Neural progenitor cell (in vitro differentiated cells): ENCODE measurements at regions not wholly inside any gene's neighbourhood (a gene's known extent, or its start where the extent isn't known, plus 50 kb on each side); places are given as distances from the start of the nearest gene placed in this dataset.

Experiments
- DNase-seq: peaks from one replicate; pipeline ENCODE4 v3.0.0-alpha.2; 2016; ENCODE audit warnings: low spot score
- H2AFZ ChIP-seq: fragments of 200-600 bp; sonication (generic); replicated peaks from 2 replicates; pipeline ENCODE4 v1.6.1; 2016; ENCODE audit warnings: antibody characterized with exemption
- H3F3A ChIP-seq: fragments of 200-600 bp; sonication (generic); 2 replicates; pipeline ENCODE4 v1.6.1; 2016; ENCODE audit warnings: antibody characterized with exemption, low read depth
- H3K27ac ChIP-seq: fragments of 200-600 bp; sonication (generic); 2 replicates; pipeline ENCODE4 v1.5.1; 2016; ENCODE audit warnings: mild to moderate bottlenecking
- H3K27me3 ChIP-seq: fragments of 200-600 bp; sonication (generic); 2 replicates; pipeline ENCODE4 v1.6.1; 2016; ENCODE audit warnings: mild to moderate bottlenecking, moderate library complexity
- H3K36me3 ChIP-seq: fragments of 200-600 bp; sonication (generic); 2 replicates; pipeline ENCODE4 v1.5.1; 2016
- H3K4me1 ChIP-seq: fragments of 200-600 bp; sonication (generic); 2 replicates; pipeline ENCODE4 v1.6.1; 2016; ENCODE audit warnings: mixed run types
- H3K4me2 ChIP-seq: fragments of 200-600 bp; sonication (generic); 2 replicates; pipeline ENCODE4 v1.6.1; 2016
- H3K4me3 ChIP-seq: fragments of 200-600 bp; sonication (generic); 2 replicates; pipeline ENCODE4 v1.5.1; 2016
- H3K79me2 ChIP-seq: fragments of 200-600 bp; sonication (generic); 2 replicates; pipeline ENCODE4 v1.6.1; 2016; ENCODE audit warnings: low read depth
- H3K9ac ChIP-seq: fragments of 200-600 bp; sonication (generic); 2 replicates; pipeline ENCODE4 v1.6.1; 2016
- H3K9me3 ChIP-seq: fragments of 200-600 bp; sonication (generic); 2 replicates; pipeline ENCODE4 v1.5.1; 2016; ENCODE audit warnings: low read depth
- H4K20me1 ChIP-seq: fragments of 200-600 bp; sonication (generic); 2 replicates; pipeline ENCODE4 v1.6.1; 2016; ENCODE audit warnings: low read depth
- H3K27ac Mint-ChIP-seq: 3 replicates; pipeline ENCODE4 v1.8.0; 2021; ENCODE audit warnings: mixed read lengths
- H3K27me3 Mint-ChIP-seq: 2 replicates; pipeline ENCODE4 v1.8.0; 2022; ENCODE audit warnings: low read depth, mild to moderate bottlenecking, inconsistent platforms, moderate library complexity, mixed read lengths; ENCODE audit not compliant: insufficient read depth
- H3K36me3 Mint-ChIP-seq: 3 replicates; pipeline ENCODE4 v1.8.0; 2021; ENCODE audit warnings: mixed read lengths
- H3K4me1 Mint-ChIP-seq: 3 replicates; pipeline ENCODE4 v1.8.0; 2021; ENCODE audit warnings: mixed read lengths
- H3K4me3 Mint-ChIP-seq: 3 replicates; pipeline ENCODE4 v1.8.0; 2021; ENCODE audit warnings: mild to moderate bottlenecking, moderate library complexity, mixed read lengths
- H3K9me3 Mint-ChIP-seq: 3 replicates; pipeline ENCODE4 v1.8.0; 2020; ENCODE audit warnings: mixed read lengths
- EZH2 ChIP-seq: fragments of 200-600 bp; sonication (generic); IDR thresholded peaks from 2 replicates; pipeline ENCODE4 v1.6.1; 2017; ENCODE audit warnings: antibody characterized with exemption, mild to moderate bottlenecking, moderate library complexity
- EZH2phosphoT487 ChIP-seq: fragments of 200-600 bp; sonication (generic); IDR thresholded peaks from 2 replicates; pipeline ENCODE4 v1.6.1; 2017; ENCODE audit warnings: antibody characterized with exemption
- TF ChIP-seq, protein P1 (sequence below): fragments of 200-600 bp; sonication (generic); IDR thresholded peaks from 2 replicates; pipeline ENCODE4 v1.5.1; 2017; ENCODE audit warnings: antibody characterized with exemption, mild to moderate bottlenecking

GRCh38 chr3:113075588-113075987, 84.8 kb downstream of the GTPBP8 start:
- H3K27ac ChIP-seq: no peak overlapping the region
- peaks cover 22% of the 10 kb centered on the region for H3K4me1 Mint-ChIP-seq
- H3K36me3 ChIP-seq: no peaks in the 10 kb centered on the region
- H3K36me3 Mint-ChIP-seq: peaks cover 8% of the 10 kb centered on the region
- no peaks in the 10 kb centered on the region for H3K27me3 Mint-ChIP-seq
- no peak overlapping the region for H3K4me2 ChIP-seq
- TF ChIP-seq EZH2 (no peak), EZH2phosphoT487 (no peak)
- TF ChIP-seq, protein P1, sequence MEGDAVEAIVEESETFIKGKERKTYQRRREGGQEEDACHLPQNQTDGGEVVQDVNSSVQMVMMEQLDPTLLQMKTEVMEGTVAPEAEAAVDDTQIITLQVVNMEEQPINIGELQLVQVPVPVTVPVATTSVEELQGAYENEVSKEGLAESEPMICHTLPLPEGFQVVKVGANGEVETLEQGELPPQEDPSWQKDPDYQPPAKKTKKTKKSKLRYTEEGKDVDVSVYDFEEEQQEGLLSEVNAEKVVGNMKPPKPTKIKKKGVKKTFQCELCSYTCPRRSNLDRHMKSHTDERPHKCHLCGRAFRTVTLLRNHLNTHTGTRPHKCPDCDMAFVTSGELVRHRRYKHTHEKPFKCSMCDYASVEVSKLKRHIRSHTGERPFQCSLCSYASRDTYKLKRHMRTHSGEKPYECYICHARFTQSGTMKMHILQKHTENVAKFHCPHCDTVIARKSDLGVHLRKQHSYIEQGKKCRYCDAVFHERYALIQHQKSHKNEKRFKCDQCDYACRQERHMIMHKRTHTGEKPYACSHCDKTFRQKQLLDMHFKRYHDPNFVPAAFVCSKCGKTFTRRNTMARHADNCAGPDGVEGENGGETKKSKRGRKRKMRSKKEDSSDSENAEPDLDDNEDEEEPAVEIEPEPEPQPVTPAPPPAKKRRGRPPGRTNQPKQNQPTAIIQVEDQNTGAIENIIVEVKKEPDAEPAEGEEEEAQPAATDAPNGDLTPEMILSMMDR: no peak
- H3K9ac ChIP-seq: no peak overlapping the region
- no peak overlapping the region for H2AFZ ChIP-seq
- H3K9me3 ChIP-seq: no peaks in the 10 kb centered on the region
- H4K20me1 ChIP-seq: no peaks in the 10 kb centered on the region
- no peak overlapping the region for H3K27ac Mint-ChIP-seq
- H3K4me3 Mint-ChIP-seq: no peak overlapping the region
- H3K4me1 ChIP-seq: peaks cover 19% of the 10 kb centered on the region
- no peak for DNase-seq
- no peaks in the 10 kb centered on the region for H3K79me2 ChIP-seq
- peaks cover 13% of the 10 kb centered on the region for H3F3A ChIP-seq
- no peaks in the 10 kb centered on the region for H3K27me3 ChIP-seq
- no peak overlapping the region for H3K4me3 ChIP-seq
- peaks cover 11% of the 10 kb centered on the region for H3K9me3 Mint-ChIP-seq

- Histone ChIP-seq H3K27me3 (no peaks in the 10 kb centered on the region), H3K9ac (peak overlapping the region; percentile 36), H3K79me2 (no peaks in the 10 kb centered on the region), H2AFZ (peak overlapping the region; percentile 55), H3K4me1 (peaks cover 22% of the 10 kb centered on the region), H3K27ac (peak overlapping the region; percentile 76), H4K20me1 (no peaks in the 10 kb centered on the region), H3K9me3 (no peaks in the 10 kb centered on the region), H3K4me3 (peak overlapping the region; percentile 26), H3F3A (peaks cover 18% of the 10 kb centered on the region), H3K4me2 (peak overlapping the region; percentile 60), H3K36me3 (no peaks in the 10 kb centered on the region)
- TF ChIP-seq, protein P1: no peak
- TF ChIP-seq EZH2 (no peak), EZH2phosphoT487 (no peak)
- peaks cover 2% of the 10 kb centered on the region for H3K36me3 Mint-ChIP-seq
- peak overlapping the region; percentile 96 for H3K27ac Mint-ChIP-seq
- H3K9me3 Mint-ChIP-seq: peaks cover 4% of the 10 kb centered on the region
- no peak for DNase-seq
- peaks cover 22% of the 10 kb centered on the region for H3K4me1 Mint-ChIP-seq
- H3K4me3 Mint-ChIP-seq: peak overlapping the region; percentile 75
- no peaks in the 10 kb centered on the region for H3K27me3 Mint-ChIP-seq
Observed at GRCh38 chr3:113079218-113079961, 88.6 kb downstream of the GTPBP8 start.

- H3K36me3 ChIP-seq: no peaks in the 10 kb centered on the region
- H3K27ac Mint-ChIP-seq: peak overlapping the region; percentile 74
- TF ChIP-seq EZH2phosphoT487 (no peak), EZH2 (no peak)
Observed at GRCh38 chr3:113084777-113085176, 94.0 kb downstream of the GTPBP8 start.

More at GRCh38 chr3:113084777-113085176, 94.0 kb downstream of the GTPBP8 start:
- H3K36me3 Mint-ChIP-seq: peaks cover 2% of the 10 kb centered on the region
- H3F3A ChIP-seq: peaks cover 51% of the 10 kb centered on the region
- no peaks in the 10 kb centered on the region for H3K27me3 ChIP-seq
- peak overlapping the region; percentile 34 for H3K27ac ChIP-seq
- peaks cover 50% of the 10 kb centered on the region for H3K4me1 ChIP-seq
- DNase-seq: no peak
- no peak overlapping the region for H3K4me3 Mint-ChIP-seq
- no peak overlapping the region for H2AFZ ChIP-seq
- H3K9me3 ChIP-seq: no peaks in the 10 kb centered on the region
- no peaks in the 10 kb centered on the region for H3K9me3 Mint-ChIP-seq
- peaks cover 11% of the 10 kb centered on the region for H3K27me3 Mint-ChIP-seq
- peaks cover 58% of the 10 kb centered on the region for H3K4me1 Mint-ChIP-seq
- no peak overlapping the region for H3K4me2 ChIP-seq
- H4K20me1 ChIP-seq: no peaks in the 10 kb centered on the region
- H3K79me2 ChIP-seq: no peaks in the 10 kb centered on the region
- H3K4me3 ChIP-seq: no peak overlapping the region
- no peak overlapping the region for H3K9ac ChIP-seq
